HCT116 (cell line): ENCODE measurements at regions not wholly inside any gene's neighbourhood (a gene's known extent, or its start where the extent isn't known, plus 50 kb on each side); places are given as distances from the start of the nearest gene placed in this dataset.

Source experiments
- ATAC-seq: fragments of 200-7000 bp; cut with Tn5 transposase; 2 replicates; pipeline ENCODE4 v1.9.1; 2020; ENCODE audit warnings: mild to moderate bottlenecking, moderate library complexity
- BruUV-seq: library from RNA; stranded (reverse); fragments of 400-500 nt; replicated peaks from 2 replicates; lab custom pipeline; 2021; lab: Mats Ljungman, UMichigan
- CTCF ChIA-PET: fragments of 300-600 bp; sonication (Branson Sonifier 250); formaldehyde crosslinking; loops from one replicate; lab custom pipeline; 2021; ENCODE audit warnings: antibody characterized with exemption; lab: Charles Lee
- POLR2A ChIA-PET: fragments of 300-600, 350-600 bp; sonication (Branson Sonifier 250); formaldehyde crosslinking; loops from one replicate; lab custom pipeline; 2021; ENCODE audit warnings: antibody characterized with exemption; lab: Charles Lee
- RAD21 ChIA-PET, 2 experiments: fragments of 300-600 bp; sonication (Branson Sonifier 250); formaldehyde crosslinking; loops; one replicate each; lab custom pipeline; 2023; ENCODE audit warnings: low total read pairs in 2 of 2; ENCODE audit not compliant: uncharacterized antibody in 2 of 2, unreplicated experiment in 2 of 2, low non-redundant PET in 1 of 2; lab: Charles Lee
- DNase-seq: peaks from one replicate; pipeline ENCODE4 v3.0.0-alpha.2; 2010; ENCODE audit warnings: low read depth, low spot score
- H2AFZ ChIP-seq: fragments of 200-600 bp; shearing (Covaris generic), sonication (generic); 2 replicates; pipeline ENCODE4 v1.6.1; 2017; ENCODE audit warnings: low read depth, mixed run types, mixed read lengths, antibody characterized with exemption, low read length; ENCODE audit not compliant: poor library complexity, severe bottlenecking
- H3K27ac ChIP-seq: 2 replicates; pipeline ENCODE4 v1.5.1; 2012; ENCODE audit warnings: low read depth, low read length
- H3K27me3 ChIP-seq: fragments of 200-600 bp; sonication (generic); 2 replicates; pipeline ENCODE4 v1.6.1; 2016; ENCODE audit warnings: mixed run types, low read length, mixed read lengths; ENCODE audit not compliant: insufficient read depth
- H3K36me3 ChIP-seq, 2 experiments: fragments of 200-500 bp in 1 of 2; fragments of 200-600 bp in 1 of 2; sonication (Bioruptor generic) in 1 of 2; sonication (generic) in 1 of 2; 2 replicates each; pipeline versions ENCODE4 v1.5.1 to v1.6.1; 2014 to 2016; ENCODE audit warnings: low read length in 2 of 2, inconsistent platforms in 1 of 2, mixed read lengths in 1 of 2, mixed run types in 1 of 2; ENCODE audit not compliant: insufficient read depth in 2 of 2, control insufficient read depth in 1 of 2
- H3K4me1 ChIP-seq, 2 experiments: fragments of 200-600 bp in 1 of 2; sonication (generic) in 1 of 2; 2 replicates each; pipeline versions ENCODE4 v1.5.1 to v1.6.1; 2012 to 2017; ENCODE audit warnings: low read length in 2 of 2, inconsistent platforms in 1 of 2, mild to moderate bottlenecking in 1 of 2, mixed read lengths in 1 of 2, mixed run types in 1 of 2, moderate library complexity in 1 of 2; ENCODE audit not compliant: insufficient read depth in 2 of 2, control insufficient read depth in 1 of 2
- H3K4me2 ChIP-seq: fragments of 200-600 bp; sonication (generic); 2 replicates; pipeline ENCODE4 v1.6.1; 2017; ENCODE audit warnings: mixed run types, low read length, mixed read lengths
- H3K4me3 ChIP-seq, 2 experiments: fragments of 200-600 bp in 1 of 2; sonication (generic) in 1 of 2; replicated peaks in 1 of 2; 2 replicates each; pipeline ENCODE4 v1.5.1; 2011 to 2016; ENCODE audit warnings: low read length in 2 of 2, control low read depth in 1 of 2, low read depth in 1 of 2, mild to moderate bottlenecking in 1 of 2, mixed read lengths in 1 of 2, mixed run types in 1 of 2
- H3K79me2 ChIP-seq: fragments of 200-600 bp; sonication (generic); 2 replicates; pipeline ENCODE4 v1.6.1; 2017; ENCODE audit warnings: mild to moderate bottlenecking, mixed run types, low read length, moderate library complexity, mixed read lengths; ENCODE audit not compliant: insufficient read depth
- H3K9ac ChIP-seq: fragments of 200-600 bp; sonication (generic); 2 replicates; pipeline ENCODE4 v1.6.1; 2016; ENCODE audit warnings: low read length, mixed read lengths
- H3K9me2 ChIP-seq: fragments of 200-600 bp; sonication (generic), shearing (Covaris generic); 2 replicates; pipeline ENCODE4 v1.6.1; 2017; ENCODE audit warnings: mixed run types, mild to moderate bottlenecking, moderate library complexity; ENCODE audit not compliant: insufficient read depth
- H3K9me3 ChIP-seq, 2 experiments: fragments of 200-500 bp in 1 of 2; fragments of 200-600 bp in 1 of 2; sonication (Bioruptor generic) in 1 of 2; sonication (generic) in 1 of 2; 2 replicates each; pipeline ENCODE4 v1.6.1; 2014 to 2017; ENCODE audit warnings: low read length in 2 of 2, mixed read lengths in 2 of 2, inconsistent platforms in 1 of 2, low read depth in 1 of 2, mild to moderate bottlenecking in 1 of 2, mixed run types in 1 of 2, moderate library complexity in 1 of 2; ENCODE audit not compliant: control insufficient read depth in 1 of 2, insufficient read depth in 1 of 2
- H4K20me1 ChIP-seq: fragments of 200-600 bp; sonication (generic), shearing (Covaris generic); 2 replicates; pipeline ENCODE4 v1.6.1; 2017; ENCODE audit warnings: mixed run types, mild to moderate bottlenecking, moderate library complexity; ENCODE audit not compliant: insufficient read depth
- CEBPB ChIP-seq: IDR thresholded peaks from 2 replicates; pipeline ENCODE4 v1.6.1; 2012; ENCODE audit warnings: low read depth
- ELF1 ChIP-seq: IDR thresholded peaks from 2 replicates; pipeline ENCODE4 v1.6.1; 2012; ENCODE audit warnings: low read depth, borderline replicate concordance
- EZH2 ChIP-seq: fragments of 200-600 bp; sonication (generic); IDR thresholded peaks from 2 replicates; pipeline ENCODE4 v1.6.1; 2017; ENCODE audit warnings: antibody characterized with exemption, mixed run types
- JUND ChIP-seq: IDR thresholded peaks from 2 replicates; pipeline ENCODE4 v1.6.1; 2012
- POLR2A ChIP-seq: IDR thresholded peaks from 2 replicates; pipeline ENCODE4 v1.7.0; 2011; ENCODE audit warnings: borderline replicate concordance; ENCODE audit not compliant: insufficient read depth, insufficient read length; ENCODE audit errors: extremely low read depth
- POLR2AphosphoS5 ChIP-seq: IDR thresholded peaks from 2 replicates; pipeline ENCODE4 v1.6.1; 2011; ENCODE audit warnings: mild to moderate bottlenecking, low read depth, low read length, moderate library complexity
- SIN3A ChIP-seq: IDR thresholded peaks from 2 replicates; pipeline ENCODE4 v1.6.1; 2012; ENCODE audit warnings: low read depth
- YY1 ChIP-seq: IDR thresholded peaks from 2 replicates; pipeline ENCODE4 v1.6.1; 2011; ENCODE audit warnings: low read length, low read depth, moderate library complexity, mild to moderate bottlenecking; ENCODE audit not compliant: insufficient replicate concordance; ENCODE audit errors: extremely low read depth
- ZFX ChIP-seq: fragments of 450-650 bp; IDR thresholded peaks from 2 replicates; pipeline ENCODE4 v1.6.1; 2017
- intact Hi-C: fragments of 100-400 bp; cut with micrococcal nuclease; formaldehyde crosslinking; loops from 2 replicates; pipeline ENCODE4 v1.10.0; 2022
- TF ChIP-seq, protein P1 (sequence below): IDR thresholded peaks from 2 replicates; pipeline ENCODE4 v1.6.1; 2012
- TF ChIP-seq, protein P2 (sequence below), 3 experiments: fragments of 200-600 bp in 1 of 3; sonication (generic) in 1 of 3; IDR thresholded peaks in 2 of 3; conservative IDR thresholded peaks in 1 of 3; 2 replicates each; pipeline ENCODE4 v1.5.1; 2012 to 2017; ENCODE audit warnings: low read depth in 2 of 3, low read length in 2 of 3, antibody characterized with exemption in 1 of 3, borderline replicate concordance in 1 of 3, control low read depth in 1 of 3, mild to moderate bottlenecking in 1 of 3, mixed read lengths in 1 of 3, mixed run types in 1 of 3, moderate library complexity in 1 of 3; ENCODE audit not compliant: insufficient read depth in 1 of 3

DNA sequence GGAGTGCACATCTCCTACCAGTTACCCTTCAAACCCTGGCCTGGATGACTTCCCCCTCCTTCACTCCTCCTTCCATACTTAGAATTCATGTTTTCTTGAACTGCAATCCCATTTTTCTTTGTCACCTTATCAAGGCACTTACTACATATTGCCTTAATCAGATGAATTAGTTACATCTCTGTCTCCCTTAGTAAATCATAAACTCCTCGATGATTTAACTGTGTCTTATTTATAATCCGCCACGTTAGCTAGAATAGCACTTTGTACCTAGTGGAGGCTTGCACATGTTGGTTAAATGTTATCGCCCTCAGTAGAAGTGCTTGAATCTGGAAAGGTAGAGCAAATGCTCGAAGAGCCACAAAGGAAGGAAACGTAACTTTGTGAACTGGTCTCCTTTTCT, 94.7 kb upstream of the RAB11FIP2 start:
- ATAC-seq (no peak), DNase-seq (no peak)
- no peaks in the 10 kb centered on the region for H4K20me1 ChIP-seq
- H3K27me3 ChIP-seq = no peaks in the 10 kb centered on the region
- H2AFZ ChIP-seq = no peak overlapping the region
- intact Hi-C loops = no loop called here
- BruUV-seq = no TSS peak
- no peak overlapping the region for H3K27ac ChIP-seq
- H3K9ac ChIP-seq = no peak overlapping the region
- ChIA-PET POLR2A (no interaction called here), RAD21 (no interaction called here), CTCF (no interaction called here)
- H3K79me2 ChIP-seq = no peaks in the 10 kb centered on the region
- H3K4me1 ChIP-seq = peaks cover 0 to 5% of the 10 kb centered on the region in 2 experiments; a peak in 1 of 4 replicates
- no peak for TF ChIP-seq POLR2A
- no peak for TF ChIP-seq ZFX
- TF ChIP-seq, protein P1, sequence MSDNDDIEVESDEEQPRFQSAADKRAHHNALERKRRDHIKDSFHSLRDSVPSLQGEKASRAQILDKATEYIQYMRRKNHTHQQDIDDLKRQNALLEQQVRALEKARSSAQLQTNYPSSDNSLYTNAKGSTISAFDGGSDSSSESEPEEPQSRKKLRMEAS = no peak
- TF ChIP-seq ELF1 = no peak
- no peak for TF ChIP-seq SIN3A
- no peak for TF ChIP-seq EZH2
- TF ChIP-seq CEBPB = no peak
- TF ChIP-seq JUND = no peak
- TF ChIP-seq POLR2AphosphoS5 = no peak
- no peak for TF ChIP-seq YY1
- TF ChIP-seq, protein P2, sequence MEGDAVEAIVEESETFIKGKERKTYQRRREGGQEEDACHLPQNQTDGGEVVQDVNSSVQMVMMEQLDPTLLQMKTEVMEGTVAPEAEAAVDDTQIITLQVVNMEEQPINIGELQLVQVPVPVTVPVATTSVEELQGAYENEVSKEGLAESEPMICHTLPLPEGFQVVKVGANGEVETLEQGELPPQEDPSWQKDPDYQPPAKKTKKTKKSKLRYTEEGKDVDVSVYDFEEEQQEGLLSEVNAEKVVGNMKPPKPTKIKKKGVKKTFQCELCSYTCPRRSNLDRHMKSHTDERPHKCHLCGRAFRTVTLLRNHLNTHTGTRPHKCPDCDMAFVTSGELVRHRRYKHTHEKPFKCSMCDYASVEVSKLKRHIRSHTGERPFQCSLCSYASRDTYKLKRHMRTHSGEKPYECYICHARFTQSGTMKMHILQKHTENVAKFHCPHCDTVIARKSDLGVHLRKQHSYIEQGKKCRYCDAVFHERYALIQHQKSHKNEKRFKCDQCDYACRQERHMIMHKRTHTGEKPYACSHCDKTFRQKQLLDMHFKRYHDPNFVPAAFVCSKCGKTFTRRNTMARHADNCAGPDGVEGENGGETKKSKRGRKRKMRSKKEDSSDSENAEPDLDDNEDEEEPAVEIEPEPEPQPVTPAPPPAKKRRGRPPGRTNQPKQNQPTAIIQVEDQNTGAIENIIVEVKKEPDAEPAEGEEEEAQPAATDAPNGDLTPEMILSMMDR (IDR thresholded peaks at IDR 0.05 in 2 of 3, conservative IDR thresholded peaks at IDR 0.05 in 1 of 3; ENCODE audit: borderline replicate concordance in 1 of 3, insufficient read depth in 1 of 3, low read depth in 2 of 3, low read length in 2 of 3) = no peak
- H3K9me3 ChIP-seq = no peaks in the 10 kb centered on the region
- no peak overlapping the region for H3K4me2 ChIP-seq
- no peak overlapping the region for H3K4me3 ChIP-seq
- H3K36me3 ChIP-seq = no peaks in the 10 kb centered on the region
- H3K9me2 ChIP-seq = no peaks in the 10 kb centered on the region
